ENCODE measurements at regions not wholly inside any gene's neighbourhood (a gene's known extent, or its start where the extent isn't known, plus 50 kb on each side); places are given as distances from the start of the nearest gene placed in this dataset.

GRCh38 chr9:28782630-28783029 lies 1209.3 kb upstream of the C9orf72 start:
- DNase-seq (ENCODE audit: low read depth in 4 of 4, low spot score in 1 of 4) = no peak

- DNase-seq (ENCODE audit: low read depth in 4 of 4, low spot score in 1 of 4) = no peak
These were observed 1219.4 kb upstream of the C9orf72 start for GRCh38 chr9:28792716-28793115.

GRCh38 chr9:28799876-28800275 lies 1226.6 kb upstream of the C9orf72 start:
- DNase-seq (ENCODE audit: low read depth in 4 of 4, low spot score in 1 of 4) = no peak

GRCh38 chr9:28801144-28801799 lies 1228.0 kb upstream of the C9orf72 start:
- DNase-seq (ENCODE audit: low read depth in 4 of 4, low spot score in 1 of 4) = no peak

GRCh38 chr9:28805197-28805596 lies 1231.9 kb upstream of the C9orf72 start:
- DNase-seq (ENCODE audit: low read depth in 4 of 4, low spot score in 1 of 4) = no peak

- DNase-seq (ENCODE audit: low read depth in 4 of 4, low spot score in 1 of 4) = no peak
These were observed 1234.8 kb upstream of the C9orf72 start for GRCh38 chr9:28808042-28808441.

- DNase-seq (ENCODE audit: low read depth in 4 of 4, low spot score in 1 of 4) = no peak
These were observed 1237.3 kb upstream of the C9orf72 start for GRCh38 chr9:28810388-28811075.

- DNase-seq (ENCODE audit: low read depth in 4 of 4, low spot score in 1 of 4) = no peak
These were observed 1247.5 kb upstream of the C9orf72 start for GRCh38 chr9:28820741-28821140.

GRCh38 chr9:28821240-28821639 lies 1248.0 kb upstream of the C9orf72 start:
- DNase-seq (ENCODE audit: low read depth in 4 of 4, low spot score in 1 of 4) = no peak

GRCh38 chr9:28824432-28824963 lies 1251.2 kb upstream of the C9orf72 start:
- DNase-seq (ENCODE audit: low read depth in 4 of 4, low spot score in 1 of 4) = no peak

- DNase-seq (ENCODE audit: low read depth in 4 of 4, low spot score in 1 of 4) = no peak
These were observed 1259.0 kb upstream of the C9orf72 start for GRCh38 chr9:28832168-28832770.

GRCh38 chr9:28834156-28834555 lies 1260.9 kb upstream of the C9orf72 start:
- no peak for DNase-seq (ENCODE audit: low read depth in 4 of 4, low spot score in 1 of 4)

GRCh38 chr9:28839778-28840430 lies 1266.6 kb upstream of the C9orf72 start:
- no peak for DNase-seq (ENCODE audit: low read depth in 4 of 4, low spot score in 1 of 4)

- DNase-seq (ENCODE audit: low read depth in 4 of 4, low spot score in 1 of 4) = no peak
These were observed 1268.5 kb upstream of the C9orf72 start for GRCh38 chr9:28841775-28842174.

GRCh38 chr9:28847331-28847730 lies 1274.0 kb upstream of the C9orf72 start:
- no peak for DNase-seq (ENCODE audit: low read depth in 4 of 4, low spot score in 1 of 4)

GRCh38 chr9:28848671-28849070 lies 1275.4 kb upstream of the C9orf72 start:
- DNase-seq (ENCODE audit: low read depth in 4 of 4, low spot score in 1 of 4) = no peak

- no peak for DNase-seq (ENCODE audit: low read depth in 4 of 4, low spot score in 1 of 4)
These were observed 1280.2 kb upstream of the C9orf72 start for GRCh38 chr9:28853477-28853876.

GRCh38 chr9:28866951-28867350 lies 1293.7 kb upstream of the C9orf72 start:
- DNase-seq (ENCODE audit: low read depth in 4 of 4, low spot score in 1 of 4) = no peak

GRCh38 chr9:28868228-28868990 lies 1295.1 kb upstream of the C9orf72 start:
- no peak for DNase-seq (ENCODE audit: low read depth in 4 of 4, low spot score in 1 of 4)

- no peak for DNase-seq (ENCODE audit: low read depth in 4 of 4, low spot score in 1 of 4)
These were observed 1309.2 kb upstream of the C9orf72 start for GRCh38 chr9:28882529-28882928.

- no peak for DNase-seq (ENCODE audit: low read depth in 4 of 4, low spot score in 1 of 4)
These were observed 1310.0 kb upstream of the C9orf72 start for GRCh38 chr9:28883234-28883633.

Measured in stimulated activated CD4-positive, alpha-beta T cell treated with anti-CD3 and anti-CD28 coated beads, Interleukin-1b, Interleukin-23, amount 100 ng/mL, for 24 hours (primary cell).